Peyer's patch (tissue), 4 donors: ENCODE measurements at regions not wholly inside any gene's neighbourhood (a gene's known extent, or its start where the extent isn't known, plus 50 kb on each side); places are given as distances from the start of the nearest gene placed in this dataset.

Experiments used
- DNase-seq, 3 donors: peaks; one replicate each; pipeline ENCODE4 v3.0.0-alpha.2; 2017 to 2019
- H3K27ac ChIP-seq, 4 donors: fragments of 200-600 bp; sonication (generic); one replicate each; pipeline ENCODE4 v1.5.1; 2016 to 2019
- H3K27me3 ChIP-seq, 2 donors: fragments of 200-600 bp; sonication (generic); one replicate each; pipeline ENCODE4 v1.5.1; 2019
- H3K36me3 ChIP-seq, 3 donors: fragments of 200-600 bp; sonication (generic); one replicate each; pipeline ENCODE4 v1.5.1; 2016 to 2019
- H3K4me1 ChIP-seq, 4 donors: fragments of 200-600 bp; sonication (generic); one replicate each; pipeline ENCODE4 v1.5.1; 2016 to 2019
- H3K4me3 ChIP-seq, 4 donors: fragments of 200-600 bp; sonication (generic); 1 replicate in 3 of 4; 2 replicates in 1 of 4; pipeline ENCODE4 v1.5.1; 2016 to 2019; ENCODE audit warnings: mild to moderate bottlenecking in 1 of 4
- H3K9me3 ChIP-seq, 4 donors: fragments of 200-600 bp; sonication (generic); one replicate each; pipeline ENCODE4 v1.5.1; 2016 to 2019; ENCODE audit warnings: mild to moderate bottlenecking in 1 of 4
- CTCF ChIP-seq, 6 experiments: fragments of 450-650 bp in 4 of 6; fragments of 200-600 bp in 2 of 6; sonication (generic) in 1 of 6; IDR thresholded peaks; one replicate each; pipeline ENCODE4 v1.5.1; 2017 to 2019; ENCODE audit warnings: antibody characterized with exemption in 6 of 6, mild to moderate bottlenecking in 3 of 6, moderate library complexity in 1 of 6
- POLR2A ChIP-seq, 2 donors: fragments of 450-650 bp; IDR thresholded peaks; one replicate each; pipeline ENCODE4 v1.5.1; 2017; ENCODE audit warnings: antibody characterized with exemption in 2 of 2, mild to moderate bottlenecking in 2 of 2, moderate library complexity in 2 of 2

GRCh38 chr12:92535961-92536360 lies 166.8 kb upstream of the PLEKHG7 start:
- peaks cover 0 to 22% (median 9%) of the 10 kb centered on the region in 4 donors for H3K4me1 ChIP-seq

GRCh38 chr12:92533280-92533890 lies 169.4 kb upstream of the PLEKHG7 start:
- Histone ChIP-seq H3K27ac (no peak overlapping the region), H3K4me3 (no peak overlapping the region), H3K36me3 (no peaks in the 10 kb centered on the region), H3K4me1 (peaks cover 0 to 2% (median 0%) of the 10 kb centered on the region in 4 donors), H3K27me3 (no peaks in the 10 kb centered on the region), H3K9me3 (no peaks in the 10 kb centered on the region)
- TF ChIP-seq POLR2A (IDR thresholded peaks at IDR 0.05) (no peak), CTCF (IDR thresholded peaks at IDR 0.05) (no peak)
- no peak for DNase-seq

More at GRCh38 chr12:92535961-92536360, 166.8 kb upstream of the PLEKHG7 start:
- DNase-seq, result no peak
- TF ChIP-seq POLR2A (IDR thresholded peaks at IDR 0.05), result no peak
- no peak for TF ChIP-seq CTCF (IDR thresholded peaks at IDR 0.05)
- H3K27me3 ChIP-seq, result no peaks in the 10 kb centered on the region
- no peak overlapping the region for H3K4me3 ChIP-seq
- no peaks in the 10 kb centered on the region for H3K36me3 ChIP-seq
- H3K27ac ChIP-seq, result no peak overlapping the region
- H3K9me3 ChIP-seq, result no peaks in the 10 kb centered on the region

GRCh38 chr12:92530706-92531105 lies 172.1 kb upstream of the PLEKHG7 start:
- DNase-seq, result no peak
- H3K4me1 ChIP-seq, result no peaks in the 10 kb centered on the region
- no peaks in the 10 kb centered on the region for H3K36me3 ChIP-seq
- no peak overlapping the region for H3K4me3 ChIP-seq
- H3K27ac ChIP-seq, result no peak overlapping the region
- H3K9me3 ChIP-seq, result no peaks in the 10 kb centered on the region
- TF ChIP-seq POLR2A (IDR thresholded peaks at IDR 0.05), result no peak
- TF ChIP-seq CTCF (IDR thresholded peaks at IDR 0.05), result no peak
- H3K27me3 ChIP-seq, result no peaks in the 10 kb centered on the region

GRCh38 chr12:92529944-92530343 lies 172.8 kb upstream of the PLEKHG7 start:
- Histone ChIP-seq H3K36me3 (no peaks in the 10 kb centered on the region), H3K9me3 (no peaks in the 10 kb centered on the region), H3K27me3 (no peaks in the 10 kb centered on the region), H3K4me3 (no peak overlapping the region), H3K27ac (no peak overlapping the region), H3K4me1 (no peaks in the 10 kb centered on the region)
- DNase-seq, result no peak
- TF ChIP-seq CTCF (IDR thresholded peaks at IDR 0.05), result no peak
- TF ChIP-seq POLR2A (IDR thresholded peaks at IDR 0.05), result no peak

GRCh38 chr12:92528586-92528985 lies 174.2 kb upstream of the PLEKHG7 start:
- no peak for DNase-seq
- TF ChIP-seq CTCF (IDR thresholded peaks at IDR 0.05), result no peak
- no peaks in the 10 kb centered on the region for H3K27me3 ChIP-seq

GRCh38 chr12:92528097-92528496 lies 174.7 kb upstream of the PLEKHG7 start:
- no peak for TF ChIP-seq POLR2A (IDR thresholded peaks at IDR 0.05)
- TF ChIP-seq CTCF (IDR thresholded peaks at IDR 0.05), result no peak
- H3K27ac ChIP-seq, result no peak overlapping the region
- no peaks in the 10 kb centered on the region for H3K9me3 ChIP-seq
- H3K36me3 ChIP-seq, result no peaks in the 10 kb centered on the region
- no peak overlapping the region for H3K4me3 ChIP-seq
- no peaks in the 10 kb centered on the region for H3K27me3 ChIP-seq
- DNase-seq, result no peak
- H3K4me1 ChIP-seq, result no peaks in the 10 kb centered on the region

More at GRCh38 chr12:92528586-92528985, 174.2 kb upstream of the PLEKHG7 start:
- no peak overlapping the region for H3K27ac ChIP-seq
- H3K9me3 ChIP-seq, result no peaks in the 10 kb centered on the region
- H3K4me1 ChIP-seq, result no peaks in the 10 kb centered on the region
- no peak overlapping the region for H3K4me3 ChIP-seq
- H3K36me3 ChIP-seq, result no peaks in the 10 kb centered on the region
